Neural crest cell (in vitro differentiated cells): ENCODE measurements at regions not wholly inside any gene's neighbourhood (a gene's known extent, or its start where the extent isn't known, plus 50 kb on each side); places are given as distances from the start of the nearest gene placed in this dataset.

Source experiments
- DNase-seq: peaks from one replicate; pipeline ENCODE4 v3.0.0; 2021; ENCODE audit warnings: low read depth, mixed read lengths, low spot score
- H3K27ac Mint-ChIP-seq: one replicate; pipeline ENCODE4 v1.8.0; 2021; ENCODE audit warnings: mild to moderate bottlenecking, mixed read lengths; ENCODE audit not compliant: unreplicated experiment
- H3K27me3 Mint-ChIP-seq: 2 replicates; pipeline ENCODE4 v1.8.0; 2021; ENCODE audit warnings: low read depth, mild to moderate bottlenecking, mixed read lengths
- H3K36me3 Mint-ChIP-seq: 2 replicates; pipeline ENCODE4 v1.8.0; 2021; ENCODE audit warnings: low read depth, mild to moderate bottlenecking, mixed read lengths
- H3K4me1 Mint-ChIP-seq: 2 replicates; pipeline ENCODE4 v1.8.0; 2021; ENCODE audit warnings: mixed read lengths
- H3K4me3 Mint-ChIP-seq: one replicate; pipeline ENCODE4 v1.8.0; 2021; ENCODE audit warnings: mild to moderate bottlenecking, mixed read lengths
- H3K9me3 Mint-ChIP-seq: 2 replicates; pipeline ENCODE4 v1.8.0; 2021; ENCODE audit warnings: mixed read lengths
- CTCF ChIP-seq: fragments of 200-600 bp; sonication (generic); conservative IDR thresholded peaks from 2 replicates; pipeline ENCODE4 v1.5.0; 2021; ENCODE audit warnings: antibody characterized with exemption, mild to moderate bottlenecking

GRCh38 chr22:35475545-35475944 is 65.1 kb upstream of the RASD2 start:
- peaks cover 7% of the 10 kb centered on the region for H3K4me1 Mint-ChIP-seq
- H3K4me3 Mint-ChIP-seq = no peak overlapping the region
- peaks cover 3% of the 10 kb centered on the region for H3K36me3 Mint-ChIP-seq
- H3K27me3 Mint-ChIP-seq = no peaks in the 10 kb centered on the region
- no peaks in the 10 kb centered on the region for H3K9me3 Mint-ChIP-seq
- no peak overlapping the region for H3K27ac Mint-ChIP-seq
- no peak for TF ChIP-seq CTCF
- DNase-seq = no peak

- peaks cover 9% of the 10 kb centered on the region for H3K4me1 Mint-ChIP-seq
- H3K27me3 Mint-ChIP-seq = no peaks in the 10 kb centered on the region
- no peaks in the 10 kb centered on the region for H3K9me3 Mint-ChIP-seq
- H3K36me3 Mint-ChIP-seq = no peaks in the 10 kb centered on the region
- DNase-seq = no peak
- TF ChIP-seq CTCF = no peak
- no peak overlapping the region for H3K4me3 Mint-ChIP-seq
- no peak overlapping the region for H3K27ac Mint-ChIP-seq
These were observed 64.3 kb upstream of the RASD2 start for GRCh38 chr22:35476341-35476740.

GRCh38 chr22:35477911-35478582 is 62.6 kb upstream of the RASD2 start:
- Mint-ChIP-seq H3K4me1 (peaks cover 10% of the 10 kb centered on the region), H3K4me3 (no peak overlapping the region), H3K27me3 (no peaks in the 10 kb centered on the region), H3K27ac (no peak overlapping the region), H3K36me3 (no peaks in the 10 kb centered on the region), H3K9me3 (no peaks in the 10 kb centered on the region)
- no peak for DNase-seq
- no peak for TF ChIP-seq CTCF

GRCh38 chr22:35478633-35479107 is 62.0 kb upstream of the RASD2 start:
- H3K27ac Mint-ChIP-seq = no peak overlapping the region
- no peak overlapping the region for H3K4me3 Mint-ChIP-seq
- H3K4me1 Mint-ChIP-seq = peaks cover 10% of the 10 kb centered on the region
- H3K36me3 Mint-ChIP-seq = no peaks in the 10 kb centered on the region
- DNase-seq = no peak
- no peak for TF ChIP-seq CTCF
- H3K9me3 Mint-ChIP-seq = no peaks in the 10 kb centered on the region
- no peaks in the 10 kb centered on the region for H3K27me3 Mint-ChIP-seq

- no peak overlapping the region for H3K27ac Mint-ChIP-seq
- no peak for TF ChIP-seq CTCF
- no peaks in the 10 kb centered on the region for H3K36me3 Mint-ChIP-seq
- H3K4me1 Mint-ChIP-seq = peaks cover 10% of the 10 kb centered on the region
- DNase-seq = no peak
- H3K9me3 Mint-ChIP-seq = no peaks in the 10 kb centered on the region
- no peak overlapping the region for H3K4me3 Mint-ChIP-seq
- H3K27me3 Mint-ChIP-seq = no peaks in the 10 kb centered on the region
These were observed 61.3 kb upstream of the RASD2 start for GRCh38 chr22:35479359-35479758.
